ENCODE measurements at regions not wholly inside any gene's neighbourhood (a gene's known extent, or its start where the extent isn't known, plus 50 kb on each side); places are given as distances from the start of the nearest gene placed in this dataset.
"Not testable (repeated sequence)": the region's sequence is repeated elsewhere in the genome, so short reads cannot be mapped to it uniquely, and the experiment has no call there.

GRCh38 chr10:64814201-64814600 lies 1293.0 kb downstream of the REEP3 start:
- DNase-seq (ENCODE audit: low read depth in 2 of 2) = no peak

- no peak for DNase-seq (ENCODE audit: low read depth in 2 of 2)
These were observed 1308.7 kb downstream of the REEP3 start for GRCh38 chr10:64829888-64830412.

GRCh38 chr10:64830869-64831268 lies 1309.7 kb downstream of the REEP3 start:
- DNase-seq (ENCODE audit: low read depth in 2 of 2) = no peak

- DNase-seq (ENCODE audit: low read depth in 2 of 2) = no peak
These were observed 1319.1 kb downstream of the REEP3 start for GRCh38 chr10:64840341-64840740.

- no peak for DNase-seq (ENCODE audit: low read depth in 2 of 2)
These were observed 1325.5 kb downstream of the REEP3 start for GRCh38 chr10:64846700-64847099.

GRCh38 chr10:64855941-64856340 lies 1334.7 kb downstream of the REEP3 start:
- DNase-seq (ENCODE audit: low read depth in 2 of 2) = no peak

GRCh38 chr10:64859911-64860310 lies 1338.7 kb downstream of the REEP3 start:
- no peak for DNase-seq (ENCODE audit: low read depth in 2 of 2)

- no peak for DNase-seq (ENCODE audit: low read depth in 2 of 2)
These were observed 1342.6 kb downstream of the REEP3 start for GRCh38 chr10:64863836-64864235.

GRCh38 chr10:64867501-64867962 lies 1346.3 kb downstream of the REEP3 start:
- no peak for DNase-seq (ENCODE audit: low read depth in 2 of 2)

GRCh38 chr10:64873088-64873487 lies 1351.9 kb downstream of the REEP3 start:
- DNase-seq (ENCODE audit: low read depth in 2 of 2) = no peak

- DNase-seq (ENCODE audit: low read depth in 2 of 2) = no peak
These were observed 1352.8 kb downstream of the REEP3 start for GRCh38 chr10:64873959-64874358.

- DNase-seq (ENCODE audit: low read depth in 2 of 2) = no peak
These were observed 1359.3 kb downstream of the REEP3 start for GRCh38 chr10:64880546-64880945.

GRCh38 chr10:64881257-64881656 lies 1360.1 kb downstream of the REEP3 start:
- DNase-seq (ENCODE audit: low read depth in 2 of 2) = no peak

GRCh38 chr10:64896582-64896981 lies 1375.4 kb downstream of the REEP3 start:
- DNase-seq (ENCODE audit: low read depth in 2 of 2) = no peak

GRCh38 chr10:64906311-64906710 lies 1385.1 kb downstream of the REEP3 start:
- DNase-seq (ENCODE audit: low read depth in 2 of 2) = not testable (repeated sequence)

- DNase-seq (ENCODE audit: low read depth in 2 of 2) = not testable (repeated sequence)
These were observed 1403.1 kb downstream of the REEP3 start for GRCh38 chr10:64924306-64924705.

- no peak for DNase-seq (ENCODE audit: low read depth in 2 of 2)
These were observed 1430.8 kb downstream of the REEP3 start for GRCh38 chr10:64952042-64952441.

GRCh38 chr10:64956441-64956840 lies 1435.2 kb downstream of the REEP3 start:
- DNase-seq (ENCODE audit: low read depth in 2 of 2) = no peak

GRCh38 chr10:64959116-64959515 lies 1437.9 kb downstream of the REEP3 start:
- no peak for DNase-seq (ENCODE audit: low read depth in 2 of 2)

- DNase-seq (ENCODE audit: low read depth in 2 of 2) = no peak
These were observed 1438.7 kb downstream of the REEP3 start for GRCh38 chr10:64959883-64960282.

GRCh38 chr10:64973391-64973790 lies 1452.2 kb downstream of the REEP3 start:
- no peak for DNase-seq (ENCODE audit: low read depth in 2 of 2)

GRCh38 chr10:64976150-64976549 lies 1454.9 kb downstream of the REEP3 start:
- DNase-seq (ENCODE audit: low read depth in 2 of 2) = no peak

GRCh38 chr10:64977915-64978314 lies 1456.7 kb downstream of the REEP3 start:
- no peak for DNase-seq (ENCODE audit: low read depth in 2 of 2)

GRCh38 chr10:64996886-64997285 lies 1475.7 kb downstream of the REEP3 start:
- no peak for DNase-seq (ENCODE audit: low read depth in 2 of 2)
